ENCODE measurements at regions not wholly inside any gene's neighbourhood (a gene's known extent, or its start where the extent isn't known, plus 50 kb on each side); places are given as distances from the start of the nearest gene placed in this dataset.

DNA sequence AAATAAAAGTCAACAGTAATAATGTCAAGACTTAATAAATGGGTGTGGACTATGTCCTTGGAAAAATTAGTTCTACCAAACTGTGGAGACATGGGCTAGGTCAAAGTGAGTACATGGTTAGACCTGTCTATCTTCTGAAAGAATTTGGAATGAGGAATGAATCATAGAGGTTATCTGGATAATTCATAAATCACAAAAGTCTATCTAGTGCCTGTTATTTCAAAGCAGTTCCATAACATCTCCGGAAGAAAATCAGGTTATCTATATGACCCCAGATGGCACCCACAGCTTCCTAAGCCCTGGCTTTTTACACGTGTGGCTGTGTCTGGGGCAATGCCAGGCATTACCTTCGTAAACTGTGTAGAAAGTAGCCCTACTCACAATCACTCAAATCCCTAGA lies 272.0 kb downstream of the ETAA1 start (continued):
- TF ChIP-seq, protein P1, sequence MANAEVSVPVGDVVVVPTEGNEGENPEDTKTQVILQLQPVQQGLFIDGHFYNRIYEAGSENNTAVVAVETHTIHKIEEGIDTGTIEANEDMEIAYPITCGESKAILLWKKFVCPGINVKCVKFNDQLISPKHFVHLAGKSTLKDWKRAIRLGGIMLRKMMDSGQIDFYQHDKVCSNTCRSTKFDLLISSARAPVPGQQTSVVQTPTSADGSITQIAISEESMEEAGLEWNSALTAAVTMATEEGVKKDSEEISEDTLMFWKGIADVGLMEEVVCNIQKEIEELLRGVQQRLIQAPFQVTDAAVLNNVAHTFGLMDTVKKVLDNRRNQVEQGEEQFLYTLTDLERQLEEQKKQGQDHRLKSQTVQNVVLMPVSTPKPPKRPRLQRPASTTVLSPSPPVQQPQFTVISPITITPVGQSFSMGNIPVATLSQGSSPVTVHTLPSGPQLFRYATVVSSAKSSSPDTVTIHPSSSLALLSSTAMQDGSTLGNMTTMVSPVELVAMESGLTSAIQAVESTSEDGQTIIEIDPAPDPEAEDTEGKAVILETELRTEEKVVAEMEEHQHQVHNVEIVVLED (CRISPR knock-in tag; IDR thresholded peaks at IDR 0.05; ENCODE audit: borderline replicate concordance): no peak
- no peak for TF ChIP-seq RFX5 (IDR thresholded peaks at IDR 0.05; ENCODE audit: low read depth, low read length)
- TF ChIP-seq SRSF4 (IDR thresholded peaks at IDR 0.05; ENCODE audit: low read depth, low read length, poor library complexity, severe bottlenecking): no peak
- no peak for TF ChIP-seq ZFP62 (CRISPR knock-in tag; IDR thresholded peaks at IDR 0.05)
- TF ChIP-seq, protein P2, sequence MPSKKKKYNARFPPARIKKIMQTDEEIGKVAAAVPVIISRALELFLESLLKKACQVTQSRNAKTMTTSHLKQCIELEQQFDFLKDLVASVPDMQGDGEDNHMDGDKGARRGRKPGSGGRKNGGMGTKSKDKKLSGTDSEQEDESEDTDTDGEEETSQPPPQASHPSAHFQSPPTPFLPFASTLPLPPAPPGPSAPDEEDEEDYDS (CRISPR knock-in tag; IDR thresholded peaks at IDR 0.05): no peak
- TF ChIP-seq, protein P3, sequence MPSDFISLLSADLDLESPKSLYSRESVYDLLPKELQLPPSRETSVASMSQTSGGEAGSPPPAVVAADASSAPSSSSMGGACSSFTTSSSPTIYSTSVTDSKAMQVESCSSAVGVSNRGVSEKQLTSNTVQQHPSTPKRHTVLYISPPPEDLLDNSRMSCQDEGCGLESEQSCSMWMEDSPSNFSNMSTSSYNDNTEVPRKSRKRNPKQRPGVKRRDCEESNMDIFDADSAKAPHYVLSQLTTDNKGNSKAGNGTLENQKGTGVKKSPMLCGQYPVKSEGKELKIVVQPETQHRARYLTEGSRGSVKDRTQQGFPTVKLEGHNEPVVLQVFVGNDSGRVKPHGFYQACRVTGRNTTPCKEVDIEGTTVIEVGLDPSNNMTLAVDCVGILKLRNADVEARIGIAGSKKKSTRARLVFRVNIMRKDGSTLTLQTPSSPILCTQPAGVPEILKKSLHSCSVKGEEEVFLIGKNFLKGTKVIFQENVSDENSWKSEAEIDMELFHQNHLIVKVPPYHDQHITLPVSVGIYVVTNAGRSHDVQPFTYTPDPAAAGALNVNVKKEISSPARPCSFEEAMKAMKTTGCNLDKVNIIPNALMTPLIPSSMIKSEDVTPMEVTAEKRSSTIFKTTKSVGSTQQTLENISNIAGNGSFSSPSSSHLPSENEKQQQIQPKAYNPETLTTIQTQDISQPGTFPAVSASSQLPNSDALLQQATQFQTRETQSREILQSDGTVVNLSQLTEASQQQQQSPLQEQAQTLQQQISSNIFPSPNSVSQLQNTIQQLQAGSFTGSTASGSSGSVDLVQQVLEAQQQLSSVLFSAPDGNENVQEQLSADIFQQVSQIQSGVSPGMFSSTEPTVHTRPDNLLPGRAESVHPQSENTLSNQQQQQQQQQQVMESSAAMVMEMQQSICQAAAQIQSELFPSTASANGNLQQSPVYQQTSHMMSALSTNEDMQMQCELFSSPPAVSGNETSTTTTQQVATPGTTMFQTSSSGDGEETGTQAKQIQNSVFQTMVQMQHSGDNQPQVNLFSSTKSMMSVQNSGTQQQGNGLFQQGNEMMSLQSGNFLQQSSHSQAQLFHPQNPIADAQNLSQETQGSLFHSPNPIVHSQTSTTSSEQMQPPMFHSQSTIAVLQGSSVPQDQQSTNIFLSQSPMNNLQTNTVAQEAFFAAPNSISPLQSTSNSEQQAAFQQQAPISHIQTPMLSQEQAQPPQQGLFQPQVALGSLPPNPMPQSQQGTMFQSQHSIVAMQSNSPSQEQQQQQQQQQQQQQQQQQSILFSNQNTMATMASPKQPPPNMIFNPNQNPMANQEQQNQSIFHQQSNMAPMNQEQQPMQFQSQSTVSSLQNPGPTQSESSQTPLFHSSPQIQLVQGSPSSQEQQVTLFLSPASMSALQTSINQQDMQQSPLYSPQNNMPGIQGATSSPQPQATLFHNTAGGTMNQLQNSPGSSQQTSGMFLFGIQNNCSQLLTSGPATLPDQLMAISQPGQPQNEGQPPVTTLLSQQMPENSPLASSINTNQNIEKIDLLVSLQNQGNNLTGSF (CRISPR knock-in tag; IDR thresholded peaks at IDR 0.05): no peak
- TF ChIP-seq HCFC1 (IDR thresholded peaks at IDR 0.05; ENCODE audit: low read depth, low read length): no peak
